GM21619 (cell line): ENCODE measurements at regions not wholly inside any gene's neighbourhood (a gene's known extent, or its start where the extent isn't known, plus 50 kb on each side); places are given as distances from the start of the nearest gene placed in this dataset.

Source experiments
- ATAC-seq: cut with Tn5 transposase; IDR thresholded peaks from one replicate; pipeline ENCODE4 v1.9.1; 2021; ENCODE audit not compliant: unreplicated experiment

GRCh38 chr10:131620904-131621303 lies 279.9 kb upstream of the PPP2R2D start:
- no peak for ATAC-seq

DNA sequence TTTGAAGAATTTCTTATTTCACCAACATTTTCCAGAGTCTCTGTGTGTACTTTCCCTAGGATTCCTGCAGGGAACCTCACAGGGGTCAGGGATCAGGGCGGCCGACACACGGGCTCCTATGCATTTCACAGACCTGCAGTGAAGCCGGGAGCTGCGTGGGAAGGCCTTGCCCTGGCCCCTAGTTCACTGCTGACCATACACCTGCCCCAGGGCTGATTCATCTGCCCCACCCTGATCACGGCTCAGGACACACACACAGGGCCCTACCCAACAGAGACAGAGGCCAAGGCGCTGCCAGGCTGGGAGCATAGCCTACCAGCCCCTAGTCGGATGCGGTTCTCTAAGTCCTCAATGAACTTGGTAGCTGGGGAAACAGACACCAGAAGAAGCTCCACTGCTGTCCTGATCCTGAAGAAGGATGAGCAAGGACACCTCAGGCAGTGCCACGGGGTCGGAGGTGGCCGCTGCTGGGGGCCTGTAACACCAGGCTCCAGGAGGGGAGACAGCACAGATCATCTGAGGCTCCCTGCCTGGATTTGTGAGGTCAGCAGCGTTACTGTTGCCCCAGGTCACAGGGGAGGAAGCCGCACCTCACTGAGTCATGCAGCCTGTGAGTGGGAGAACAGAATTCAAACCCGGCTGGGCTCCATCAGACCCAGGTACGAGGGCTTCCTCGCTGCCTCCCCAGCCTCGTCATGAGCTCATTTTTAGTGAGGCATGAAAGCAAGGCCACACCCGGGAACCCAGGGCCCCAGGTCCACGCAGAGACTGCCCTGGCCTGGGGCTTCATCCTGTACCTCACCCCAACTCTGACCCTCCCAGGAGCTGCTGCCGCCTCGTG lies 278.8 kb upstream of the PPP2R2D start:
- ATAC-seq = no peak

DNA sequence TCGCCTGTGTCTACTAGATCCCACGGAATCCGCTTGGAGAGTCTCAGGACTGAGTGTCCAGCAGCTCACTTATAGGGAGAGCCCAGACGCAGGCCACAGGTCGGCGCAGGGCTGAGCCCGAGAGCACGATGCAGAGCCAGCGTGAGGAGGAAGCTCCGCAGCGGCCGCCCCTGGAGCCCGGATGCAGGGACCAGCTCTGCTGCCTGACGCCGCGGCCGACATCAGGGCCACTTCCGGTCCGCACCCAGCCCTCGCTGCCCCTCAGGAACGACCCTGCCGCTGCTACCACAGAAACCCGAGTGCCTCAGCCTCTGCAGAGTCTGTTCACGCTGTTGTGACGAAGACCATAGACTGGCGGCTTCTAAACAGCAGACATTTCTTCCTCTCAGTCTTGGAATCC lies 275.8 kb upstream of the PPP2R2D start:
- no peak for ATAC-seq

- ATAC-seq = no peak
These were observed 274.5 kb upstream of the PPP2R2D start for GRCh38 chr10:131626274-131626673.

DNA sequence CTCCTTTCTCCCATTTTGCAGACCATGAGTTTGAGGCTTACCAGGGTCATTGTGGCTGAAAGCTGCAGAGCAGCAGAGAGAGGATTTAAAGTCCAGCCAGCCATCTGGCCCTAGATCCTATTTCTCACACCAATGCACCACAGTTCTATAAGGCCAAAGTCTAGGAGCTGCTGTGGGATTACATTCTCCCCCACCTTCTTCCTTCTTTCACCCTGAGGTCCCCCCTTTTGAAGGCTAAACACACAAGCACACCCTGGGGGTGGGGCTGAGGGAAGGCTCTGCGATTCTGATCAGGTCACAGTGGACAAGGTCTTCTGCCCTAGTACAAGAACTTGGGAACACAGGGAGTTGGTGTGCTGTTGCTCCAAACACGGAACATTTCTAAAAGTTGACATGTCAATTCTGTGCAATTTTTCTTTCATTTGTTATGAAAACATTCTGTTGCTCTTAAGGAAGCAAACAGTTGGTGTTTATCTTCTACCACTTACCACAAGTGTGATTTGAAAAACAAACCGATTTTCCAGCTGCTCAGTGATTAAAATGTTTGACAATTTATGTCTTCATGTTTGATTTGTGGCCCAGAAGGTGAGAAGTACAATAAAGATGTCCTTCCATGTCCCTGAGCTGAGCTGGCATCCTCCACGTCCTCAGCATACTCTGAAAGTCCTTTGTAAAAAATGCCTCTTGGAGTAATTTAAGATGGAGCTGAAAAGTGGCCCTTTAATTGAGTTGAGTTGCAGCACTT lies 271.6 kb upstream of the PPP2R2D start:
- no peak for ATAC-seq

GRCh38 chr10:131630772-131631258 lies 270.0 kb upstream of the PPP2R2D start:
- ATAC-seq = no peak

- ATAC-seq = no peak
These were observed 269.2 kb upstream of the PPP2R2D start for GRCh38 chr10:131631619-131632018.

DNA sequence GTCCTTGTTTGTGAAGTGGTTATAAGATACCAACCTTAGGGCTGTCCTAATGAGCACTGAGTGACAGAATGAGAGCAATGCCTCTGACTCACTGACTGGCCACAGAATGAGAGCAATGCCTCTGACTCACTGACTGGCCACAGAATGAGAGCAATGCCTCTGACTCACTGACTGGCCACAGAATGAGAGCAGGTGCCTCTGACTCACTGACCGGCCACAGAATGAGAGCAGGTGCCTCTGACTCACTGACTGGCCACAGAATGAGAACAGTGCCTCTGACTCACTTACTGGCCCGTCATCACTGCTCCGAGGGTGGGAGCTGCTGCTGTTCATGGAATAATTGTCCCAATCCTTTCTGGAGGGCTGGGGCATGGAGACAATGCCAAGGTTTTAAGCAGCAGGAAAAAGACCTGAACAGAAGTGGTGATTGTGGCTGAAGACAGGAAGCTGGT lies 265.2 kb upstream of the PPP2R2D start:
- no peak for ATAC-seq

DNA sequence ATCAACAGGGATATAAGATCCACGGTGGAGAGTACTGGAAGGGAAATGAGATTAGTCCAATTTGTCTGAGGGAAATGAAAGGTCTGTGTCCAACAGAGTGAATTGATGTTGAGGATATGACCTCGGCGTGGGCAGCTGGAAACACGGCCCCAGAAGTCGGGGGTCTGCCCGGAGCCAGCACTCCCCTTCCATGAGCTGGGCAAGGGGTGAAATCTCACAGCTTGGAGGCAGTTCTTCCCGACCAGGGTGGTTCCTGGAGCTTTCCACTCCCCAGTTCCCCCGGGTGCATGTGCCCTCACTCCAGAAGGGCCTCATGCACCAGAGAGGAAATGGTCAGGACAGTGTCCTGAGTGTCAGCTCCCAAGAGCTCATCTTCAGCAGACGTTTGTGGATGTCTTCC lies 264.7 kb upstream of the PPP2R2D start:
- no peak for ATAC-seq

- no peak for ATAC-seq
These were observed 263.7 kb upstream of the PPP2R2D start for GRCh38 chr10:131636841-131637724.

- no peak for ATAC-seq
These were observed 262.5 kb upstream of the PPP2R2D start for GRCh38 chr10:131638049-131638879.

DNA sequence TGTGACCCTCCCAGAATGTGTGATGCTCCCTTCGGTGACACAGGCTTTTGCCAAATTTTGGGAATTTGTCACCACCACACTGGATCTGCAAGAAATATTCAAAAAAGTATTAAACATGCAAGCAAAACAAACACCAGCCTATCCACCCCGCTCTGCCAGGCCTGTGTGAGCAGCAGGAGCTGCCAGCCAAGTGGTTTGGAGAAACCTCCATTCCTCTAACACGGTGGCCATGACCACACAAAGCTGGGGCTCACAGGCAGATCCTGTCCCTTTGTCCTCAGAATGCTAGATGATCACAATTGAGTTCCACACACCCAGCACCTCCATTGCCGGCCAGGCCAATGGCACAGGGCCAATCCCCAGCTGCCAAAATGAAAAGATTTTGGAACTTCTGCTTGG lies 261.9 kb upstream of the PPP2R2D start:
- no peak for ATAC-seq

DNA sequence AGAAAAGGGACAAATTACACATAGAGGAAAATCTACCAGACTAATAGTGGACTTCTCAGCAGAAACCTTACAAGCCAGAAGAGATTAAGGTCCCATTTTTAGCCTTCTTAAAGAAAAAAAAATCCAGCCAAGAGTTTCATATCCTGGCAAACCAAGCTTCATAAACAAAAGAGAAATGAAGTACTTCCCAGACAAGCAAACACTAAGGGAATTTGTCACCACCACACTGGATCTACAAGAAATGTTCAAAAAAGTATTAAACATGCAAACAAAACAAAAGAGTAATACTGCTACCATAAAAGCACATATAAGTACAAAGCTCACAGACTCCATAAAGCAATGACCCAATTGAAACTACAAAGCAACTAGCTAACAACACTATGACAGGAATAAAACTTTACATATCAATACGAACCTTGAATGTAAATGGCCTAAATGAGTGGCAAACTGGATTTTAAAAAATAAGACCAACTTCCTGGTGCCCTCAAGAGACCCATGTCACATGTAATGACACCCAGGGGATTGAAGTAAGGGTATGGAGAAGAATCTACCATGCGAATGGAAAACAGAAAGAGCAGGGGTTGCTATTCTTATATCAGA lies 260.7 kb upstream of the PPP2R2D start:
- ATAC-seq = no peak

DNA sequence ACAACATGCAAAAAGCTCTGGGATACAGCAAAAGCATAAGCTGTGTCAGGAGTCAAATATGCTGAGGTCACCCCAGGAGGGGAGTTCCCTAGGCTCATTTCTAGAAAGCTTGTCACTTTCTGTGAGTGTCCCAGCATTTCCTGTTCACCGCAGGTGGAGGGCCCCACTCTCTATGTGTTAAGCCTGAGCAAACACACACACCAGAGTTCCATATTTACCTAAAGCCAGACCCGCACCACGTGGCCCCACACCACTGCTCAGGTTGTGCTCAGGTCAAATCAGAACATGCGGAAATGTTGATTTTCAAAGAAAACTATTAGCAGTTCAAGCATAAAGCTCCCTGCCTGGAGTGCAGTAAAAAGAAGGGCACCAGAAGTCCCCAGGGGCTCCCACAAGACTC lies 259.6 kb upstream of the PPP2R2D start:
- peak; percentile 95 for ATAC-seq

GRCh38 chr10:131641898-131642297 lies 258.9 kb upstream of the PPP2R2D start:
- no peak for ATAC-seq

DNA sequence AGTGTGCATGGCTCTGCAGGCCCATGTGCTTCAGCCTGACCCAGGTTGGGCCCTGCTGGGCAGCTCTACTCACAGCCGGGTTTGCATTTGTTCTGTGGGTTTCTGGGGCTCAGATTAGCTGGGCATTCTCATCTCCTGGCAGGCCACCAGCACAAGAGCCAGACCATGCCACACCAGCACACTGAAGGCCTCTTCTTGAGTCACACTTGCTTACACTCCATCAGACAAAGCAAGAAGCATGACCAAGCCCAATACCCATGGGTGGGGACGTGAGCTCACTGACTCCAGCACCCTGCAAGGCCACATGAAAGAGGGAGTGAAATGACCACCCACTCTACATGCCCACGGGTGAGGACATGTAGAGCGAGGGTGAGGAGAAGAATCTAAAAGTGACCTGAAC lies 257.8 kb upstream of the PPP2R2D start:
- no peak for ATAC-seq

GRCh38 chr10:131644289-131644688 lies 256.5 kb upstream of the PPP2R2D start:
- no peak for ATAC-seq

DNA sequence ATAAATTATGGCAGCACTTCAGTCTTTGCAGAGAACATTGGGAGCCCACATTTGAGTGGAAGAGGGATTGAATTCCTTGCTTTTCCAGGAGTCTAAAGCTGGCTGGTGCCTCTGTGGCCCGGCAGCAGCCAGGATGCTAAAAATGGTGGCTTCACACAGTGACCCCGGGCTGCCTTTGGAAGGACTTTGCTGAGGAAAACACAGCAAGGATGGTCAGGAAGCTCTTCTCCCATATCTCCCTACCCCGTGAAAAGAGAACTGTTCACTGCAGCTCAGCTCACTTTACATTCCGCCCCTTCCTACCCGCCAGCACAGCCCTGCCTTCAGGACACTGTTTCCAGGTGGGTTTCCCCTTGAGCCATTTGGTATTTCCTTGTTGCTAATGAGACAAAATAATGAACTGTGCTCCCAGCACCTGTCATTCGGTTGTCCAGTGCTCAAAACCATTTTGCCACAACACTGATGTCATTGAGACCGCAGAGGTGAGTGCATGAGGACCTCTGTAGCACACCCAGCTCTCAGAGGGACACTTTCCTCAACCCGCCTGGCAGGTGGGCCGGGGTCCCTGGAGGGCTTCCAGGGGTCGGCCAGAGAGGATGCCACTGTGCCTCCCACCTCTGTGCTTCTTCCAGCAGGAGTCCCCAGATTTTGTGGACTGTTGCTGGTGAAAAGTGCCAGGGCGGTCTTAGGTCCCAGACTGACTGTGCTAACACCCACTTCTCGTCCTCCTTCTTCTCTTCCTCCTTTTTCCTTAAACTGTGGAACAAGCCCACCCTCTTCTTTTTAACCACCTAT lies 255.7 kb upstream of the PPP2R2D start:
- ATAC-seq = no peak

- no peak for ATAC-seq
These were observed 255.1 kb upstream of the PPP2R2D start for GRCh38 chr10:131645756-131646155.
